DND-41 (cell line): ENCODE measurements at regions not wholly inside any gene's neighbourhood (a gene's known extent, or its start where the extent isn't known, plus 50 kb on each side); places are given as distances from the start of the nearest gene placed in this dataset.

Experiments used
- ATAC-seq: fragments of 200-7000 bp; cut with Tn5 transposase; 3 replicates; pipeline ENCODE4 v1.9.1; 2021; ENCODE audit warnings: low read depth; ENCODE audit not compliant: insufficient read depth
- DNase-seq: peaks from one replicate; pipeline ENCODE4 v3.0.0-alpha.2; 2020
- H2AFZ ChIP-seq: 2 replicates; pipeline ENCODE4 v1.6.0; 2012; ENCODE audit warnings: low read depth, low read length
- H3K27ac ChIP-seq: 2 replicates; pipeline ENCODE4 v1.5.1; 2012; ENCODE audit warnings: low read length, inconsistent platforms
- H3K27me3 ChIP-seq: fragments of 200-600 bp; sonication (generic); 2 replicates; pipeline ENCODE4 v1.6.0; 2012; ENCODE audit warnings: low read length, mild to moderate bottlenecking, inconsistent platforms; ENCODE audit not compliant: insufficient read depth, poor library complexity
- H3K36me3 ChIP-seq: 2 replicates; pipeline ENCODE4 v1.5.1; 2012; ENCODE audit warnings: low read length, inconsistent platforms; ENCODE audit not compliant: insufficient read depth
- H3K4me1 ChIP-seq: 2 replicates; pipeline ENCODE4 v1.5.1; 2012; ENCODE audit warnings: mild to moderate bottlenecking, low read length; ENCODE audit not compliant: insufficient read depth
- H3K4me2 ChIP-seq: 2 replicates; pipeline ENCODE4 v1.6.0; 2012; ENCODE audit warnings: mild to moderate bottlenecking, moderate library complexity, low read length, inconsistent platforms; ENCODE audit not compliant: insufficient read depth
- H3K4me3 ChIP-seq, 2 experiments: fragments of 200-600 bp in 1 of 2; shearing (Covaris generic) in 1 of 2; 2 replicates each; pipeline ENCODE4 v1.5.1; 2012 to 2016; ENCODE audit warnings: inconsistent platforms in 2 of 2, low read length in 2 of 2, mild to moderate bottlenecking in 2 of 2, low read depth in 1 of 2, moderate library complexity in 1 of 2
- H3K79me2 ChIP-seq: 2 replicates; pipeline ENCODE4 v1.6.0; 2012; ENCODE audit warnings: low read length, inconsistent platforms; ENCODE audit not compliant: insufficient read depth
- H3K9ac ChIP-seq: 2 replicates; pipeline ENCODE4 v1.6.0; 2012; ENCODE audit warnings: low read depth, mild to moderate bottlenecking, inconsistent platforms, low read length, moderate library complexity
- H3K9me3 ChIP-seq: 2 replicates; pipeline ENCODE4 v1.5.1; 2012; ENCODE audit warnings: low read length, moderate library complexity, mild to moderate bottlenecking, inconsistent platforms; ENCODE audit not compliant: insufficient read depth, severe bottlenecking
- H4K20me1 ChIP-seq: 2 replicates; pipeline ENCODE4 v1.6.0; 2012; ENCODE audit warnings: low read length; ENCODE audit not compliant: insufficient read depth
- CTCF ChIP-seq: IDR thresholded peaks from 2 replicates; pipeline ENCODE4 v1.5.1; 2012; ENCODE audit warnings: borderline replicate concordance, low read length, moderate library complexity, mild to moderate bottlenecking; ENCODE audit not compliant: poor library complexity, severe bottlenecking; ENCODE audit errors: extremely low read depth
- EZH2 ChIP-seq: IDR thresholded peaks from 3 replicates; pipeline ENCODE4 v1.6.1; 2012; ENCODE audit warnings: borderline replicate concordance, low read depth, mild to moderate bottlenecking, moderate library complexity, low read length, inconsistent platforms; ENCODE audit not compliant: severe bottlenecking

- ATAC-seq (no peak), DNase-seq (no peak)
- H3K4me1 ChIP-seq = no peaks in the 10 kb centered on the region
- no peaks in the 10 kb centered on the region for H4K20me1 ChIP-seq
- no peaks in the 10 kb centered on the region for H3K79me2 ChIP-seq
- H3K4me3 ChIP-seq = no peak overlapping the region
- H3K9ac ChIP-seq = no peak overlapping the region
- no peak overlapping the region for H3K27ac ChIP-seq
- H3K27me3 ChIP-seq = no peaks in the 10 kb centered on the region
- no peaks in the 10 kb centered on the region for H3K9me3 ChIP-seq
- H2AFZ ChIP-seq = no peak overlapping the region
- TF ChIP-seq CTCF (no peak), EZH2 (no peak)
- H3K36me3 ChIP-seq = no peaks in the 10 kb centered on the region
- no peak overlapping the region for H3K4me2 ChIP-seq
Measured at GRCh38 chr20:39132093-39132492, 169.9 kb downstream of the DHX35 start.

- TF ChIP-seq EZH2 (no peak), CTCF (no peak)
- Histone ChIP-seq H3K79me2 (no peaks in the 10 kb centered on the region), H3K9me3 (no peaks in the 10 kb centered on the region), H3K27me3 (no peaks in the 10 kb centered on the region), H2AFZ (no peak overlapping the region), H3K27ac (no peak overlapping the region), H4K20me1 (no peaks in the 10 kb centered on the region), H3K9ac (no peak overlapping the region), H3K36me3 (no peaks in the 10 kb centered on the region), H3K4me1 (no peaks in the 10 kb centered on the region), H3K4me2 (no peak overlapping the region), H3K4me3 (no peak overlapping the region)
- ATAC-seq (no peak), DNase-seq (no peak)
Measured at GRCh38 chr20:39130627-39131026, 168.5 kb downstream of the DHX35 start.

GRCh38 chr20:39129523-39129922 lies 167.4 kb downstream of the DHX35 start:
- H4K20me1 ChIP-seq = no peaks in the 10 kb centered on the region
- no peak for TF ChIP-seq CTCF
- no peak for TF ChIP-seq EZH2
- H2AFZ ChIP-seq = no peak overlapping the region
- ATAC-seq (no peak), DNase-seq (no peak)
- no peak overlapping the region for H3K9ac ChIP-seq
- no peaks in the 10 kb centered on the region for H3K36me3 ChIP-seq
- H3K79me2 ChIP-seq = no peaks in the 10 kb centered on the region
- no peaks in the 10 kb centered on the region for H3K9me3 ChIP-seq
- no peak overlapping the region for H3K27ac ChIP-seq
- no peaks in the 10 kb centered on the region for H3K4me1 ChIP-seq
- no peak overlapping the region for H3K4me2 ChIP-seq
- no peak overlapping the region for H3K4me3 ChIP-seq
- H3K27me3 ChIP-seq = no peaks in the 10 kb centered on the region

GRCh38 chr20:39124064-39124463 lies 161.9 kb downstream of the DHX35 start:
- Histone ChIP-seq H3K4me2 (no peak overlapping the region), H2AFZ (no peak overlapping the region), H3K4me1 (peaks cover 24% of the 10 kb centered on the region), H3K9me3 (no peaks in the 10 kb centered on the region), H3K27me3 (no peaks in the 10 kb centered on the region), H3K9ac (no peak overlapping the region), H3K36me3 (no peaks in the 10 kb centered on the region), H4K20me1 (no peaks in the 10 kb centered on the region), H3K4me3 (no peak overlapping the region), H3K27ac (no peak overlapping the region), H3K79me2 (no peaks in the 10 kb centered on the region)
- DNase-seq = no peak
- no peak for TF ChIP-seq EZH2
- TF ChIP-seq CTCF = no peak
- ATAC-seq = no peak
